GM21717 (cell line): ENCODE measurements at regions not wholly inside any gene's neighbourhood (a gene's known extent, or its start where the extent isn't known, plus 50 kb on each side); places are given as distances from the start of the nearest gene placed in this dataset.
"Not testable (repeated sequence)": the region's sequence is repeated elsewhere in the genome, so short reads cannot be mapped to it uniquely, and the experiment has no call there.

Experiments used
- ATAC-seq: cut with Tn5 transposase; IDR thresholded peaks from one replicate; pipeline ENCODE4 v1.9.1; 2021; ENCODE audit warnings: mild to moderate bottlenecking, moderate library complexity; ENCODE audit not compliant: unreplicated experiment

DNA sequence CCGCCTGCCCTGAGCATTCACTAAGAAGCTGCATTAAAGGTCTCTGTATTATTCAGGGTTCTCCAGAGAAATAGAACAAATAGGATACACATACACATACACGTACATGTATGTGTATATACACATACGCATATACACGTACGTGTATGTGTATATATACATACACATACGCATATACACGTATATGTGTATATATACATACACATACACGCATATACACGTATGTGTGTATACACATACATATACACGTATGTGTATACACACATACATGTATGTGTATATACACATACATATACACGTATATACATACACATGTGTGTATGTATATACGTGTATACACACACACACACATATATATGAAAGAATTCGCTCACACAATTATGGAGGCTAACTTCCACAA, 108.9 kb upstream of the BARHL2 start:
- no peak for ATAC-seq

DNA sequence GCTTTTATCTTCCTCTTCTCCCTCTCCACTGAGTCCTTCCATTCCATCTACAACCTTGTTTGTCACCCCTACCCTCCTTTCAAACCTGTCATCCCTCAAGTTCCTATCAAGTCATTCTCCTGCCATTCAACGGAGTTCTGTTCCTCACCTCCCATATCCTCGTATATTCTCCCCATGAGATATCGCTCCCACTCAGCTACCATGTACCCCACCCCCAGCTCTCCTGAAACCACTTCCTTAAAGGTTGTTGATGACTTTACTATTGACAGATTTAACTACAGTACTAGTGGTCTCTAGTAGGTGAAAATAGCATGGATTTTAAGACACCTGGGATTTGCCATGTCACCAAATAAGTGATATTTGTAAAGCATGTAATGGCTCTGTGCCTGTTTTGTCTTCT, 107.4 kb upstream of the BARHL2 start:
- ATAC-seq = no peak

- no peak for ATAC-seq
These were observed 106.6 kb upstream of the BARHL2 start for GRCh38 chr1:90823686-90824085.

- no peak for ATAC-seq
These were observed 104.8 kb upstream of the BARHL2 start for GRCh38 chr1:90821788-90822359.

DNA sequence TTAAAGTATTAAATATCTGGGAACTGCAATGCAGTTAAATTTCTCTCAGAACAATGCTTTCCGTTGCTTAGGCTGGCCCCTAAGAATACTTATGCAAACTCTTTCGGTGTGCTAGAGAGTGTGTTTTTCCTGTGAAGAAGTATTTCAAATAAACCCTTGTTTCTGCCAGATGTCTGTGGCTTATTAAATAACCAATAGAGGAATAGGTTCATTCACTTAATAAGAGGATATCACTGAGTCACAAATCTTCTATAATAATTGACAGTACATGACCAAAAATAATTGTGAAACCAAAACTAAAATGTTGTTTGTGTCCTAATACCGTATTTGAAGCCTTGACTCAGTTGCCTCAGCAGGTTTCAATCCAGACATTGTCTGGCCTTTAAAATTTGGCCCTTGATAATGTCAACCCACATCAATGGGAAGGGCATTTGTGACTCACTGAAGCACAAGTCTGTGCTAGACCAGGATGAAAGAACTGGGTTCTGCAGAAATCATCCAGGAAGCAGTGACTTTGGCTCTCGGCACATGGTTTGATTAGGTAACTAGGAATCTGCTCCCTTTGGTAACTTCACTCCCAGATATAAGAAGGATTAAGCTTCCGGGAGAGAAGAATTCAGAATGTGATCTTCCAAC, 104.2 kb upstream of the BARHL2 start:
- ATAC-seq = no peak

DNA sequence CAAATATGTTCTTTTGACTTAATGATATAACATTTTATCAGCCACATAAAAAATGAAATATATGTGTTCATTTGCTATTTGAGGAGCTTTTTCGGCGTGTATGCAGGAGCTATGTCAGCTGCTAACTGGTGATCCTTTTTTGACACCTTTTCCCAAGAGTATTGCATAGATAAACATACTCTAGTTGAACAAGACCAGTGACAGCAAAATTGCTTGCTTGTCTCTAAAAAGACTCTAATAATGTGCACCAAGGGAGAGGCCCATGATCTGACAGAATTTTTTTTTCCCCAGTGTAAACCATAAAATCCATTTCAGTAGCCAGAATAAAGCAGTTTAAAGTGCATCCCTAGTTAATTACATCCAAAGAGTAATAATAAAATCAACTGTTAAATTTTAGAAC, 103.6 kb upstream of the BARHL2 start:
- no peak for ATAC-seq

- ATAC-seq = no peak
These were observed 100.3 kb upstream of the BARHL2 start for GRCh38 chr1:90817399-90817798.

- ATAC-seq = not testable (repeated sequence)
These were observed 95.1 kb upstream of the BARHL2 start for GRCh38 chr1:90812237-90812636.

- ATAC-seq = not testable (repeated sequence)
These were observed 94.4 kb upstream of the BARHL2 start for GRCh38 chr1:90811444-90811950.

- ATAC-seq = no peak
These were observed 93.6 kb upstream of the BARHL2 start for GRCh38 chr1:90810681-90811080.

DNA sequence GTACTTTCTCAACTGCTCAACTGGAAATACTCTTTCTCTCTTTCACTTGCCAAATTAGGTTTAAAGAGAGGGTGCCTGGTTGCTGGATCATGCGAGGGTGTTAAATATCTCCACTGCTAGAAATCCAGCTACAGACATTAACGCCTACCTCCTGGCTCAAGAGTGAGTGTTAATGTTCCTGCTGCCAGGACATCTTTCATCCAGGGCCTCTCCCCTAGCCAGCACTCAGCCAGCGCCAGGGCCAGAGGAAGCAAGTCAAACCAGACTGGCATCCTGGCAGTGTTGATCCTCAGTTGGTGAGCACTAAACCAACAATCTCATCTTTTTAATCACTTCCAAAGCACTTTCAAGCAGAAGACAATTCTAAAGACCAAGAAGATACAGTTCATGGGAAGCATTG, 92.9 kb upstream of the BARHL2 start:
- ATAC-seq = no peak

- no peak for ATAC-seq
These were observed 92.0 kb upstream of the BARHL2 start for GRCh38 chr1:90809093-90809492.

GRCh38 chr1:90807329-90807728, 90.2 kb upstream of the BARHL2 start:
- no peak for ATAC-seq

DNA sequence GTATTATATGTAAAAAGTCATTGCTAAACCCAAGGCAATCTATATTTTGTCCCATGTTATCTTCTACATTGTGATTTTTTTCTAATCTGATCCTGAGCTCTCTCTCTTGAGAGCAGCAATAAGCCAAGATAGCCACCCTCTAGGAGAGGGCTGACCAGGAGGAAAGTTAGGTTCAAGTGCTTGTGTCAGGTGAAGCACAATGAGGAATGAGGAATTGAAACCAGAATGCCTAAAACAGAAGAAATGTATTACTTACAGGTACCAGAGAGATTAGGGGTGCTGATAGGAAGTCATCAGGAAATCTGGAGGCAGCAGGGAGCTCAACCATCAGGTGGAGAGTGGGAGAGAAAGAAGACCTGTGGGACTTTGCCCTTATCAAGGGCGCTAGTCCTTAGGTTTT, 85.5 kb upstream of the BARHL2 start:
- ATAC-seq = no peak

DNA sequence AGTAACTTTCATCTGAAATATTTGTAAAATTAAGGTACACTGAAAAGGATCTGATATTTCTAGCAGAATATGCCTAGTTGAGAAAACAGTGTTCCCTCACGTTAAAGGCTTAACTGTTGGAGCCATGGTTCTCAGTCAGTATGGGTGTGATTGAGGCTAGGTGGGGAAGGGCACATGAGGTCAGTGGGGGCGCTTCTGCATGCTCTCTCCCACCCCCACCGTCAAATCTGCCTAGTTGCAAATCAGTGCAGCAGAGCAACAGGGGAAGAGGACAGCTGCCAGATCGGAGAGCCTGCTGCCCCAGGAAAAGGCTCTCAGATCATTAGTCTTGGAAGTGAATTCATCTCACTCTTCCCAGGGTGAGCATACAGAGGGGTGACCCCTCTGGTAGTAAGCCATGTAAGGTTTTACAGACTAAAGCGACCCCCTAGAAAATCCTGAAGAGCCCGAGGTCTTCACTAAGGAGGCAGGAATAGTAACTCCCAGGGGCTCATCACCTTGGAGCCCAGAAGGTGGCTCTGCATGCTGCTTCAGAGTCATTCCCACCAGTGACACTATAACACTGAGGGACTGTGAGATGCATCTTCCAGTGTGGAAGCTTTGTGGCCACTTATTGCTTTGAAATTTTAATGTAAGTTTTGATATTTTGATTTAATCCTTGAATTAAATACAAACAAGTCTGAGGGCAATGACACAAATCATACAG, 83.1 kb upstream of the BARHL2 start:
- no peak for ATAC-seq

DNA sequence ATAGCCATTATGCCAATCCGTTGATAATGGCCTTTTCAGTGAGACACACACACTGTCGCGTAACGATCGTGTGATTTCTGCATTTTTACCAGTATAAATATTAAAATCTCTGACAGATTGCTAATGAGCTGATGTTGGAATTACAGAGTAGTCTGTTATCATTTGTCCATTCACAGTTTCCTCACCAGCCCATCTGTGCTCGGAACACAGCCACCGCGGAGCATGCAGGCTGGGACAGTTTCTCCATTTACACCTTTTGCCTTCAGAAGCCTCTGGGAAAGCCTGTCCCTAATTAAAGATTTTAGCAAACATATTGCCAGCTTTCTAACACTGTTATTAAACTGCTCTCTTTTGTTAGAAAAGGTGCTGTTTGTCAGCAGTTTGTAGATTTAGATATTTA, 82.2 kb upstream of the BARHL2 start:
- ATAC-seq = no peak

GRCh38 chr1:90798883-90799282, 81.8 kb upstream of the BARHL2 start:
- ATAC-seq = no peak

- no peak for ATAC-seq
These were observed 81.2 kb upstream of the BARHL2 start for GRCh38 chr1:90798344-90798743.

DNA sequence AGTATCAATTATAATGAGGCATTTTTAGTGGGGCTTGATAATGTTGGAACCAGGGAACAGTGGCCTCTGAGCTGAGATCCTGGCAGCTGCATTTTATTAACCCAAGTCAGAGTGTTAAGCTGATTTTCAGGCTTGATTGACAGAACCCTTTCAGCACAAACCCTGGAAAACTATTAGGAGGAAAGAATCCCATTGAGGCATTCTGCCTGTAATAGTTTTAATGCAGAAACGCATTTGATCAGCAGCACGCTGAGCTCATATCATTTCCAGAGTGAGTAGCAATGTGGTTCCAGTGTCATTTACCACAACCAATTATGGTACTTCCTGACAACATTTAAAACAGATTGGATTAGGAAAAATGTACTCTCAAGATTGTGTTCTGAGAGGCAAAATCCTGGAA, 78.3 kb upstream of the BARHL2 start:
- ATAC-seq = no peak

DNA sequence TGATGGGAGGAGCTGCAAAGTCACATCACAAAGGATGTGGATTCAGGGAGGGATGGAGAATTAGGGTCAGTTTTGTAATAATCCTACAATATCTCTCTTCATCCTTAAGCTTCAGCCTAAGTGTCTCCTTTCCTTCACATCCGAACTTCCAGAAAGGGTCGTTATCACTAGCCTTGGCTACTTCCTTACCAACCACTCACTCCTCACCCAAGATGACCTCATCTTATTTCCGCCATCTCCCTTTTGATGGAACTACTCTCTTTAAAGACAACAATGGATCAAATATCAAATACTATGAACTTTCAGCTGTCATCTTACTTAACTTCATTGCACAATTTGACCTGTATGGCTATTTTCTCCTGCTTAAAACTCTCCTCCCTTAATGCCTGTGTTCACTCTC, 69.6 kb upstream of the BARHL2 start:
- ATAC-seq = no peak

DNA sequence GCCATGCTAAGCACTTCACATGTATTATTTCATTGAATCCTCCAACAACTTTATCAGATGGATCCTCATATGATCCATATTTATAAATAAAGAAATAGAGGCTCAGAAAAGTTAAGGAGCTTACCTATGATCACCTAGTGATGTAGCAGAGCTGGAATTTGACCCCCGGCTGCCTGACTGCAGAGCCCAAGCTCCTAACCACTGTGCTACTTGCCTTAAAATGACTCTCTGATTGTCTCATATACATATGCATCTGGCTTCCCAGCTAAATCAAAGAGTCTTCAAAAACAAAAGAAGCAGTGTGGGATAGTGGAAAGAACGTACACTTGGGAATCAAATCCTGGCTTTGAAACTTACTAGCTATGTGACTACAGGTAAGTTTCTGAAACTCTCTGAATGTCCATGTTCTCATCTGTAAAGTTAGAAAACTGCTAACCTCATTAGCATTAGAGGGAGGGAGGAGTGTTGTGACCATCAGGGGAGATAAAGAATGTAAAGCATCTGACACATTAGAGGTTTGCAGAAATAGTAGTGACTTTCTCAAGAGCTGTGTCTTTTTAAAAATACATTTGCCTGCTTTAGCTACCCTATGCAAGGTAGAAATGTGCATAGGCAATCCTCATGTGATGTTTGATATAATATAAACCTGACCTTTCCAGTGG, 67.2 kb upstream of the BARHL2 start:
- no peak for ATAC-seq

GRCh38 chr1:90783181-90783580, 66.1 kb upstream of the BARHL2 start:
- ATAC-seq = no peak
